ENCODE measurements at regions not wholly inside any gene's neighbourhood (a gene's known extent, or its start where the extent isn't known, plus 50 kb on each side); places are given as distances from the start of the nearest gene placed in this dataset.

DNA sequence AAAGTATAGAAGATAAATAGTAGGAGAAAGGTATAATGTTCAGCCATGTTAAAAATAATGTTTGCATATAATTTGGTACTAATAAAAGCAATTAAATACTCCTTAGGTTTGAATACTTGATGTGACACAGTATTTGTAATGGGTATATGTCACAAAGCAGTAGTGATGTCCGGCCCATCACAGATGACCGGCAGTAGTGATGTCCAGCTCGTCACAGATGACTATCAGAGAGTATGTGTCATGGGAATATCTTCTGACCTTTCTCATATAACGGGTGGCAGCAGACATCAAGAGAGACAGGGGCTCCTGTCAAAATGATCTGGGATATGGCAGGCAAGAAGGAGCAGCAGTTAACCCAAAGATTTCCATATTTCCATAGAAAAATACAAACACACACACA lies 477.4 kb upstream of the KLF6 start:
- peaks cover 47% of the 10 kb centered on the region for H3K4me1 ChIP-seq
- TF ChIP-seq, protein P1, sequence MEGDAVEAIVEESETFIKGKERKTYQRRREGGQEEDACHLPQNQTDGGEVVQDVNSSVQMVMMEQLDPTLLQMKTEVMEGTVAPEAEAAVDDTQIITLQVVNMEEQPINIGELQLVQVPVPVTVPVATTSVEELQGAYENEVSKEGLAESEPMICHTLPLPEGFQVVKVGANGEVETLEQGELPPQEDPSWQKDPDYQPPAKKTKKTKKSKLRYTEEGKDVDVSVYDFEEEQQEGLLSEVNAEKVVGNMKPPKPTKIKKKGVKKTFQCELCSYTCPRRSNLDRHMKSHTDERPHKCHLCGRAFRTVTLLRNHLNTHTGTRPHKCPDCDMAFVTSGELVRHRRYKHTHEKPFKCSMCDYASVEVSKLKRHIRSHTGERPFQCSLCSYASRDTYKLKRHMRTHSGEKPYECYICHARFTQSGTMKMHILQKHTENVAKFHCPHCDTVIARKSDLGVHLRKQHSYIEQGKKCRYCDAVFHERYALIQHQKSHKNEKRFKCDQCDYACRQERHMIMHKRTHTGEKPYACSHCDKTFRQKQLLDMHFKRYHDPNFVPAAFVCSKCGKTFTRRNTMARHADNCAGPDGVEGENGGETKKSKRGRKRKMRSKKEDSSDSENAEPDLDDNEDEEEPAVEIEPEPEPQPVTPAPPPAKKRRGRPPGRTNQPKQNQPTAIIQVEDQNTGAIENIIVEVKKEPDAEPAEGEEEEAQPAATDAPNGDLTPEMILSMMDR (IDR thresholded peaks at IDR 0.05; ENCODE audit: borderline replicate concordance): no peak
- H3K27ac ChIP-seq (replicated peaks): no peak overlapping the region
- no peak overlapping the region for H3K4me3 ChIP-seq
- no peaks in the 10 kb centered on the region for H3K9me3 ChIP-seq (replicated peaks)
- intact Hi-C loops (cut with micrococcal nuclease): no loop called here
- no peak for DNase-seq
- no peaks in the 10 kb centered on the region for H3K36me3 ChIP-seq
- H3K27me3 ChIP-seq (ENCODE audit: low read depth): no peaks in the 10 kb centered on the region

DNA sequence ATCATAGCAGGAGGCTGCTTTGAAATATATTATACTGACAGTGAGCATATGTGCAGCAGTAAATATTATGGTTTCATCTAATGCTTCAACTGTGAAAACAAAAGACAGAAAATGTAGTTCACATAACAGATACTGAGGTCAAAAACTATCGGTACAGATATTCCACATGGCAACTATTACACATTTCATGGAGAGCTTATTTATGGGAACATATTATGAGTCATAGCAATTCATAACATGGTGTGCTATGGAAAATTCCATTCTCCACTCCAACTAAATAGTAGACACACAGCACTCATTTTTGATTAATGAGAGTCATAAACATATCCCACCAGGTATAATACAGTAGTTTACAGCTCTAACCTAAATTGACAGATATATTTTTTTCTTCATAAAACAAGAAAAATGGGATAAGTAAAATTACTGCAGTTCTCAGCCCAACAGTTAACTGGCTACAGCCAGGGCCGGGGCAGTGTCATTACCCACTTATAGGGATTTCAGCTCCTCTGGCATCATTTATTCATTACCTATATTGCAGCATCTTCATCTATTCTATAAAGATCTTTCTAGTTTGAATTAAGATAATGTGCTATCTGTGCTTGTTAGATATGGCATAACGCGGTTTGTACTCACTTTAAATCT lies 475.6 kb upstream of the KLF6 start:
- TF ChIP-seq, protein P1 (IDR thresholded peaks at IDR 0.05; ENCODE audit: borderline replicate concordance): no peak
- H3K27ac ChIP-seq (replicated peaks): peak overlapping the region; percentile 12
- H3K4me3 ChIP-seq: no peak overlapping the region
- peaks cover 33% of the 10 kb centered on the region for H3K4me1 ChIP-seq
- H3K27me3 ChIP-seq (ENCODE audit: low read depth): no peaks in the 10 kb centered on the region
- intact Hi-C loops (cut with micrococcal nuclease): no loop called here
- peaks cover 7% of the 10 kb centered on the region for H3K9me3 ChIP-seq (replicated peaks)
- H3K36me3 ChIP-seq: no peaks in the 10 kb centered on the region
- no peak for DNase-seq

DNA sequence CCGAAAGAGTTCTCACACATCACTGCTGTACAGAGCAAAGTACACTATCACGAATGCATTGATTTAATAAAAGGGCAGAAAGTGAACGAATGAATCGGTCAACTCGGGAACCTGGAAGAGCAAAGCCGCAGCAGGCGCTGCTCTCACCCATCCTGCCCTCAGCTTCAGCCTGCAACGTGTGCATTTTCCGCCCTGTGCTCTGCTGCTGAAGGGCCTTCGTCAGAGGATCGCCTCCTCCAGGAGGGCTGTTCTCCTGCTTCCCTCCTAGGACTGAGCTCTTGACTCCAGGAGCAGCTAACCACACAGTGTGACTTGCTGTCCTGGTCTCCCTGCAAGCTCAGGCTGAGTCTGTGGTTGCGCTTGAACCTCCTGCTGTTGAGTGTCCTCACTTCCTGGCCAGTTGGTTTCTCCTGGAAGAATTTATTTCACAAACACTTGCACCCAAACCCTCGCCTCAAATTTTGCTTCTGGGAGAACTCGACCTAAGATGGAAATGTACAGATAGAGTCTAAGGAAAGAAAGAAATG lies 473.0 kb upstream of the KLF6 start:
- H3K36me3 ChIP-seq: no peaks in the 10 kb centered on the region
- no peak overlapping the region for H3K4me3 ChIP-seq
- no peaks in the 10 kb centered on the region for H3K27me3 ChIP-seq (ENCODE audit: low read depth)
- no peak for DNase-seq
- no peak overlapping the region for H3K27ac ChIP-seq (replicated peaks)
- peaks cover 7% of the 10 kb centered on the region for H3K9me3 ChIP-seq (replicated peaks)
- TF ChIP-seq, protein P1 (IDR thresholded peaks at IDR 0.05; ENCODE audit: borderline replicate concordance): no peak
- intact Hi-C loops (cut with micrococcal nuclease): no loop called here
- H3K4me1 ChIP-seq: peaks cover 19% of the 10 kb centered on the region

DNA sequence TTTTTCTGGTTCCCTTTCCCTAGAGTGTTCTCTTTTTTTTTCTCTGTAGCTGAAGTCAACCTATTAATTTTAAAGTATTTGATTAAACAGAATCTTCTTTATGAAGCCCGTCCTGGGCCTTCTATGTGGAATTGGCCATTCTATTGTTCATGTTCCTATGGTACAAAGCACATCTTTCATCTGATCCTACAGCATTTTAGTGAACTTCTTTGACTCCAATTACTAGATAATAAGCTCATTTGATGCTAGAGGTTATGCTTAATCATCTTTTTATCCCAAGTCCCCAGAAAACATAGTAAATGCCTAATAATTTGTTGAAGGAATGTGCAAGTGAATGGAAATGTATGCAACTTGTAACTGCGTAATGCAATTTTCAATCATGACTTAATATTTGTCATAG lies 472.0 kb upstream of the KLF6 start:
- no peak overlapping the region for H3K27ac ChIP-seq (replicated peaks)
- H3K4me3 ChIP-seq: no peak overlapping the region
- intact Hi-C loops (cut with micrococcal nuclease): no loop called here
- peaks cover 19% of the 10 kb centered on the region for H3K4me1 ChIP-seq
- no peak for DNase-seq
- H3K27me3 ChIP-seq (ENCODE audit: low read depth): no peaks in the 10 kb centered on the region
- TF ChIP-seq, protein P1 (IDR thresholded peaks at IDR 0.05; ENCODE audit: borderline replicate concordance): no peak
- H3K9me3 ChIP-seq (replicated peaks): peaks cover 7% of the 10 kb centered on the region
- no peaks in the 10 kb centered on the region for H3K36me3 ChIP-seq

DNA sequence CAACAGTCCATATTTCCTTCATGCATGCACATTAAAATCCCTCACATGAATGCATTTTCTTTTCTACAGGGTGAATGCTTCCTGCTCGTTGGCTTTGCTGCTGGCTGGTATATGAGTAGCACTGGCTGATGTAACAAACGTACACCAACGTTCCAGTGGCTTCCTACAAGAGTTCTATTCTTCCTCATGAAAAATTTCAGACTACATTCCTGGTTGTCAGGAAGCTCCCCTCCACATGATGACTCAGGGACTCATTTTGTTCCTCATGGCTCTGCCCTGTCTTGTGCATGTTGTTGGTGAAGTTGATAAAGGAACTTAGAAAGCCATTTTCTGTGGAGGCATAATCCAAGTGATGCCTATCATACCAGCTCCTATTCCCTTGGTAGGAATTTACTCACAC lies 470.7 kb upstream of the KLF6 start:
- no peak for DNase-seq
- Histone ChIP-seq H3K27ac (replicated peaks) (no peak overlapping the region), H3K36me3 (no peaks in the 10 kb centered on the region), H3K9me3 (replicated peaks) (peaks cover 7% of the 10 kb centered on the region), H3K4me1 (peaks cover 12% of the 10 kb centered on the region), H3K4me3 (no peak overlapping the region), H3K27me3 (ENCODE audit: low read depth) (no peaks in the 10 kb centered on the region)
- TF ChIP-seq, protein P1 (IDR thresholded peaks at IDR 0.05; ENCODE audit: borderline replicate concordance): no peak
- intact Hi-C loops (cut with micrococcal nuclease): no loop called here

Data from left ventricle myocardium inferior (tissue), 1 donor.